Stimulated activated CD4-positive, alpha-beta T cell treated with anti-CD3 and anti-CD28 coated beads, Interleukin-15, amount 100 ng/mL, for 24 hours (primary cell): ENCODE measurements at regions not wholly inside any gene's neighbourhood (a gene's known extent, or its start where the extent isn't known, plus 50 kb on each side); places are given as distances from the start of the nearest gene placed in this dataset.
"Not testable (repeated sequence)": the region's sequence is repeated elsewhere in the genome, so short reads cannot be mapped to it uniquely, and the experiment has no call there.

Experiments used
- DNase-seq: peaks from one replicate; pipeline ENCODE4 v3.0.0-alpha.2; 2020

GRCh38 chr7:115177823-115178222, 255.9 kb downstream of the MDFIC start:
- DNase-seq, result no peak

- no peak for DNase-seq
Measured at GRCh38 chr7:115177103-115177502, 255.2 kb downstream of the MDFIC start.

- DNase-seq, result not testable (repeated sequence)
Measured at GRCh38 chr7:115172397-115172796, 250.5 kb downstream of the MDFIC start.

GRCh38 chr7:115153769-115154477, 232.0 kb downstream of the MDFIC start:
- DNase-seq, result no peak

- no peak for DNase-seq
Measured at GRCh38 chr7:115153176-115153575, 231.3 kb downstream of the MDFIC start.

- no peak for DNase-seq
Measured at GRCh38 chr7:115146148-115146547, 224.3 kb downstream of the MDFIC start.

GRCh38 chr7:115145512-115145911, 223.6 kb downstream of the MDFIC start:
- no peak for DNase-seq

- no peak for DNase-seq
Measured at GRCh38 chr7:115137816-115138215, 215.9 kb downstream of the MDFIC start.

- DNase-seq, result no peak
Measured at GRCh38 chr7:115136796-115137443, 215.0 kb downstream of the MDFIC start.

GRCh38 chr7:115135769-115136410, 214.0 kb downstream of the MDFIC start:
- DNase-seq, result no peak

GRCh38 chr7:115135146-115135545, 213.3 kb downstream of the MDFIC start:
- no peak for DNase-seq

- DNase-seq, result no peak
Measured at GRCh38 chr7:115133248-115133647, 211.4 kb downstream of the MDFIC start.

GRCh38 chr7:115132096-115132495, 210.2 kb downstream of the MDFIC start:
- no peak for DNase-seq

- DNase-seq, result no peak
Measured at GRCh38 chr7:115128154-115128553, 206.3 kb downstream of the MDFIC start.

- no peak for DNase-seq
Measured at GRCh38 chr7:115127399-115128021, 205.6 kb downstream of the MDFIC start.

GRCh38 chr7:115125750-115126149, 203.9 kb downstream of the MDFIC start:
- DNase-seq, result no peak

GRCh38 chr7:115125312-115125711, 203.4 kb downstream of the MDFIC start:
- DNase-seq, result no peak

GRCh38 chr7:115124409-115124939, 202.6 kb downstream of the MDFIC start:
- DNase-seq, result no peak

GRCh38 chr7:115123441-115123840, 201.5 kb downstream of the MDFIC start:
- no peak for DNase-seq

- DNase-seq, result no peak
Measured at GRCh38 chr7:115122388-115122787, 200.5 kb downstream of the MDFIC start.

- DNase-seq, result no peak
Measured at GRCh38 chr7:115117748-115118147, 195.9 kb downstream of the MDFIC start.

GRCh38 chr7:115116773-115117715, 195.2 kb downstream of the MDFIC start:
- no peak for DNase-seq
